Neural crest cell (in vitro differentiated cells): ENCODE measurements at regions not wholly inside any gene's neighbourhood (a gene's known extent, or its start where the extent isn't known, plus 50 kb on each side); places are given as distances from the start of the nearest gene placed in this dataset.

Source experiments
- DNase-seq: peaks from one replicate; pipeline ENCODE4 v3.0.0; 2021; ENCODE audit warnings: low read depth, mixed read lengths, low spot score
- H3K27ac Mint-ChIP-seq: one replicate; pipeline ENCODE4 v1.8.0; 2021; ENCODE audit warnings: mild to moderate bottlenecking, mixed read lengths; ENCODE audit not compliant: unreplicated experiment
- H3K27me3 Mint-ChIP-seq: 2 replicates; pipeline ENCODE4 v1.8.0; 2021; ENCODE audit warnings: low read depth, mild to moderate bottlenecking, mixed read lengths
- H3K36me3 Mint-ChIP-seq: 2 replicates; pipeline ENCODE4 v1.8.0; 2021; ENCODE audit warnings: low read depth, mild to moderate bottlenecking, mixed read lengths
- H3K4me1 Mint-ChIP-seq: 2 replicates; pipeline ENCODE4 v1.8.0; 2021; ENCODE audit warnings: mixed read lengths
- H3K4me3 Mint-ChIP-seq: one replicate; pipeline ENCODE4 v1.8.0; 2021; ENCODE audit warnings: mild to moderate bottlenecking, mixed read lengths
- H3K9me3 Mint-ChIP-seq: 2 replicates; pipeline ENCODE4 v1.8.0; 2021; ENCODE audit warnings: mixed read lengths
- TF ChIP-seq, protein P1 (sequence below): fragments of 200-600 bp; sonication (generic); conservative IDR thresholded peaks from 2 replicates; pipeline ENCODE4 v1.5.0; 2021; ENCODE audit warnings: antibody characterized with exemption, mild to moderate bottlenecking

DNA sequence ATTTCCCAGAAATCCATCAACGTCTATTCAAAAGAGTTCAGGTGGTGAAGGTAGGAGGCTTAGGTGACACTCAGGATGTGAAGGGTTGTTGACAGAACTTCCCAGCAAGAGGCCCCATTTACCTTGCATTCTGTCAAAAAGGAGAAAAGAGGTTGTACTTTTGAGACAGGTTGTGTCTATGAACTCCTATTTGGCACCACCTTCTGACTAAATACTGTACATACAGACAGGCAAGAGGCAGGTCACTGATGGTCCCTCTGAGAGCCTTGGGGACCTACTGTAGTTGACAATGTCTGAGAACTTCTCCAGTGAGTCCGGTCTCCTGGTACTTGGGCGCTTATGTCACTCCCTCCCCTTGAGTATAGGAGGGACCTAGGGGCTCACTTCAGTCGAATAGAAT, 479.3 kb upstream of the ZFHX3 start:
- H3K27ac Mint-ChIP-seq = peak overlapping the region; percentile 20
- peaks cover 5% of the 10 kb centered on the region for H3K27me3 Mint-ChIP-seq
- no peaks in the 10 kb centered on the region for H3K36me3 Mint-ChIP-seq
- DNase-seq = no peak
- no peaks in the 10 kb centered on the region for H3K4me1 Mint-ChIP-seq
- TF ChIP-seq, protein P1, sequence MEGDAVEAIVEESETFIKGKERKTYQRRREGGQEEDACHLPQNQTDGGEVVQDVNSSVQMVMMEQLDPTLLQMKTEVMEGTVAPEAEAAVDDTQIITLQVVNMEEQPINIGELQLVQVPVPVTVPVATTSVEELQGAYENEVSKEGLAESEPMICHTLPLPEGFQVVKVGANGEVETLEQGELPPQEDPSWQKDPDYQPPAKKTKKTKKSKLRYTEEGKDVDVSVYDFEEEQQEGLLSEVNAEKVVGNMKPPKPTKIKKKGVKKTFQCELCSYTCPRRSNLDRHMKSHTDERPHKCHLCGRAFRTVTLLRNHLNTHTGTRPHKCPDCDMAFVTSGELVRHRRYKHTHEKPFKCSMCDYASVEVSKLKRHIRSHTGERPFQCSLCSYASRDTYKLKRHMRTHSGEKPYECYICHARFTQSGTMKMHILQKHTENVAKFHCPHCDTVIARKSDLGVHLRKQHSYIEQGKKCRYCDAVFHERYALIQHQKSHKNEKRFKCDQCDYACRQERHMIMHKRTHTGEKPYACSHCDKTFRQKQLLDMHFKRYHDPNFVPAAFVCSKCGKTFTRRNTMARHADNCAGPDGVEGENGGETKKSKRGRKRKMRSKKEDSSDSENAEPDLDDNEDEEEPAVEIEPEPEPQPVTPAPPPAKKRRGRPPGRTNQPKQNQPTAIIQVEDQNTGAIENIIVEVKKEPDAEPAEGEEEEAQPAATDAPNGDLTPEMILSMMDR = no peak
- no peaks in the 10 kb centered on the region for H3K9me3 Mint-ChIP-seq
- H3K4me3 Mint-ChIP-seq = no peak overlapping the region

DNA sequence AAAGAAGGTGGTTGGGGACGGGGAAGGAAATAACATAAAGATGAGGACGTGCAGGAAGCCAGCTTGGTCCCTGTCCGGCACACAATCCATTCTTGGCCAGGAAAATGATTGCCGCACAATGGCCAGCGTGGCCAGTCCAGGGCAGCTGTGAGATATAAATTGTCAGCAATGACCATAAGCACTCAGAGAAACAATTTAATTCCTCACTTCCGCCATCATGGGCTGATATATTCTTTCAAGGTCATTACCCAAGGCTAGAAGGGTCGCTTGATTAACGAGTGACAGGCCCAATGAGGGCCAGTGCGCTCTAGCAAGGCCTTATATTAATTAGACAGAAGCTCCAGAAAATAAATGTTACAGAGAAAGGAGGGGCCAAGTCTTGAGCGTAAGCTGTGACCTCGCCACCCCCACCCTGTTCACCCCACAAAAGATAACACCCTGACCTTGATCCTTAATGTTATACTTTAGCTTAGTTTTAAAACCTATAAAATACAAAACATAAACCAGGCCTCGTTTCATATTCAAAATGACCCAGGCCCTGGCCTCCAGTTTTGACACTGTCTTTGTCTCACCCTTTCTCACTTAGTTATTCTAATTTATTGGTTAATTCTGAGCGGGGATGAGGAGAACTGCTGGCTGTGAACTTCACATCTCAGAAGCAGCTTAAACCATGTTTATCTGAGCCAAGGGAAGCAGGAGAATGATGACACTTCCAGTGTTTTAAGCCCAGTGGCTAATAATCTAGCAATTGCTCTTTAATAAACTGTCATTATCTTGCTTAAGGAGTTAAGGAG, 478.3 kb upstream of the ZFHX3 start:
- H3K27ac Mint-ChIP-seq = no peak overlapping the region
- TF ChIP-seq, protein P1 = no peak
- H3K9me3 Mint-ChIP-seq = no peaks in the 10 kb centered on the region
- no peak overlapping the region for H3K4me3 Mint-ChIP-seq
- H3K27me3 Mint-ChIP-seq = peaks cover 5% of the 10 kb centered on the region
- no peak for DNase-seq
- no peaks in the 10 kb centered on the region for H3K36me3 Mint-ChIP-seq
- no peaks in the 10 kb centered on the region for H3K4me1 Mint-ChIP-seq

DNA sequence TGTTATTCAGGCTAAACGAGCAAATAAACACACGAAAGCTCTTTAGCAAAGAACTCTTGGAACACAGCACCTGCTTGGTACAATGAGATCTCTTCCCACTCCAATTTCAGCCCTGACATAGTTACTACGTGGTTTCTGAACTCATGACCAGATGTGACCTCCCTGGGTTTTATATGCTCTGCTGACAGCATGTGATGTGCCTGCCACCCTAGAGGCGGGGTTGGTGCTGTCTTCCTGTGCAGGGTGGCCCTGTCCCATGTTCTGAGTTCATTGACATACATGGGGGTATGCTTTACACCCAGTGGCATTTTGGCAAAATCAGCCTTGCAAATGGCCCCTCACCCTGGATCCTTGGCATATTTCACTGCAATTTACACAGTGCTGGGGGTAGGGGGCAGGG, 475.3 kb upstream of the ZFHX3 start:
- Mint-ChIP-seq H3K27me3 (no peaks in the 10 kb centered on the region), H3K9me3 (no peaks in the 10 kb centered on the region), H3K36me3 (no peaks in the 10 kb centered on the region), H3K4me1 (peaks cover 4% of the 10 kb centered on the region), H3K4me3 (no peak overlapping the region), H3K27ac (no peak overlapping the region)
- DNase-seq = no peak
- TF ChIP-seq, protein P1 = no peak

DNA sequence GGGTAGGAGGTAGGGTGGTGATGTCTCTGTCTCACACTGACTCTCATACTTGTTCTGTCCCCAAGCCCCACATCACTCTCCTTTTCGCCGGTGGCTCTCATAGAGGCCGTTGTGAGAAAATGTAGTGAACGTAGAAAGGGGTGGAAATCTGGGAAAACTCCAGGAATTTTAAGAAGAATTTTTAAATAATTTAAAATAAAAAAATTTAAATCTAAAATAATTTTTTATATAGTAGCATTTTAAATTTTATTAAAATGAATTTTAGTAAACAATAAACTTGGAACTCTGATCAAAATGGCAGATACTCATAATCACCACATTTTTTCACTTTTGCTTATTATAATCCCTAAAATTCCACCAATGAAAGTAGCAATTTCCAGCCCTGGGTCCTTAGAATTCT, 473.6 kb upstream of the ZFHX3 start:
- no peaks in the 10 kb centered on the region for H3K36me3 Mint-ChIP-seq
- no peak overlapping the region for H3K4me3 Mint-ChIP-seq
- H3K27ac Mint-ChIP-seq = no peak overlapping the region
- H3K9me3 Mint-ChIP-seq = no peaks in the 10 kb centered on the region
- no peaks in the 10 kb centered on the region for H3K27me3 Mint-ChIP-seq
- peaks cover 4% of the 10 kb centered on the region for H3K4me1 Mint-ChIP-seq
- TF ChIP-seq, protein P1 = no peak
- no peak for DNase-seq

DNA sequence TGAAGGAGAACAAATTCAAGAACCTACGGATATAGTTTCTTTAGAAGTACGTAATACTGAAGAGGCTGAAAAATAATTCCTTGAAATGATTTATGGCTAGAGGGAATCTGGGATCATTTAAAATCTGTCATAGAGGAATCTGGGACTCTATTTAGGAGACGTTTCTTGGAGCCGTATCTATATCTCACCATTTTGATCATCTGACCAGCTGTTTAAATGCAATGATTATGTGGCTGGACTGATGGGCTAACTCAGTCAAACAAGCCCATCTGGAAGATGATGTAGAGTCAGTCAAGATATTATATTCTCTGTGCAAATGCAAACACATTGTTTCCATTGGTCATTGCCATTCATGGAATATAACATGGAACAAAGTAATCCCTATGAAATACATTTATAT, 467.7 kb upstream of the ZFHX3 start:
- Mint-ChIP-seq H3K4me3 (no peak overlapping the region), H3K36me3 (no peaks in the 10 kb centered on the region), H3K4me1 (peaks cover 4% of the 10 kb centered on the region), H3K27me3 (no peaks in the 10 kb centered on the region), H3K9me3 (no peaks in the 10 kb centered on the region), H3K27ac (no peak overlapping the region)
- TF ChIP-seq, protein P1 = no peak
- DNase-seq = no peak
